ENCODE measurements at regions not wholly inside any gene's neighbourhood (a gene's known extent, or its start where the extent isn't known, plus 50 kb on each side); places are given as distances from the start of the nearest gene placed in this dataset.

- WGBS (ENCODE audit: insufficient coverage, insufficient read length) = no CpG with 5 or more reads among the region's 3 CpGs
Observed at GRCh38 chr13:103539265-103539664, 473.0 kb upstream of the SLC10A2 start.

GRCh38 chr13:103537616-103538015 lies 471.4 kb upstream of the SLC10A2 start:
- no peak for DNase-seq (ENCODE audit: low read depth, low spot score)

More at GRCh38 chr13:103539265-103539664, 473.0 kb upstream of the SLC10A2 start:
- Histone ChIP-seq H3K4me1 (ENCODE audit: control insufficient read depth, insufficient read depth, low read length) (no peaks in the 10 kb centered on the region), H3K36me3 (ENCODE audit: control insufficient read depth, insufficient read depth, low read length) (no peaks in the 10 kb centered on the region), H3K27me3 (ENCODE audit: control insufficient read depth, insufficient read depth, low read length) (no peaks in the 10 kb centered on the region), H3K4me3 (ENCODE audit: low read length) (no peak overlapping the region), H3K27ac (ENCODE audit: low read length) (no peak overlapping the region), H3K9me3 (ENCODE audit: control insufficient read depth, insufficient read depth, low read length) (no peaks in the 10 kb centered on the region)
- no peak for DNase-seq (ENCODE audit: low read depth, low spot score)

GRCh38 chr13:103531278-103531677 lies 465.1 kb upstream of the SLC10A2 start:
- H3K27ac ChIP-seq (ENCODE audit: low read length) = no peak overlapping the region
- no peaks in the 10 kb centered on the region for H3K27me3 ChIP-seq (ENCODE audit: control insufficient read depth, insufficient read depth, low read length)
- H3K4me1 ChIP-seq (ENCODE audit: control insufficient read depth, insufficient read depth, low read length) = no peaks in the 10 kb centered on the region
- 100% methylated on average over 1 of the region's 1 CpG for WGBS (ENCODE audit: insufficient coverage, insufficient read length)
- no peak for DNase-seq (ENCODE audit: low read depth, low spot score)
- no peak overlapping the region for H3K4me3 ChIP-seq (ENCODE audit: low read length)
- no peaks in the 10 kb centered on the region for H3K9me3 ChIP-seq (ENCODE audit: control insufficient read depth, insufficient read depth, low read length)
- H3K36me3 ChIP-seq (ENCODE audit: control insufficient read depth, insufficient read depth, low read length) = no peaks in the 10 kb centered on the region

More at GRCh38 chr13:103537616-103538015, 471.4 kb upstream of the SLC10A2 start:
- no peaks in the 10 kb centered on the region for H3K4me1 ChIP-seq (ENCODE audit: control insufficient read depth, insufficient read depth, low read length)
- no peak overlapping the region for H3K4me3 ChIP-seq (ENCODE audit: low read length)
- no peaks in the 10 kb centered on the region for H3K36me3 ChIP-seq (ENCODE audit: control insufficient read depth, insufficient read depth, low read length)
- no peaks in the 10 kb centered on the region for H3K9me3 ChIP-seq (ENCODE audit: control insufficient read depth, insufficient read depth, low read length)
- WGBS (ENCODE audit: insufficient coverage, insufficient read length) = no CpG with 5 or more reads among the region's 3 CpGs
- H3K27ac ChIP-seq (ENCODE audit: low read length) = no peak overlapping the region
- no peaks in the 10 kb centered on the region for H3K27me3 ChIP-seq (ENCODE audit: control insufficient read depth, insufficient read depth, low read length)

- no CpG with 5 or more reads among the region's 2 CpGs for WGBS (ENCODE audit: insufficient coverage, insufficient read length)
- no peaks in the 10 kb centered on the region for H3K36me3 ChIP-seq (ENCODE audit: control insufficient read depth, insufficient read depth, low read length)
Observed at GRCh38 chr13:103528437-103528836, 462.2 kb upstream of the SLC10A2 start.

GRCh38 chr13:103525530-103525929 lies 459.3 kb upstream of the SLC10A2 start:
- no CpG with 5 or more reads among the region's 1 CpG for WGBS (ENCODE audit: insufficient coverage, insufficient read length)
- DNase-seq (ENCODE audit: low read depth, low spot score) = no peak

More at GRCh38 chr13:103528437-103528836, 462.2 kb upstream of the SLC10A2 start:
- H3K4me1 ChIP-seq (ENCODE audit: control insufficient read depth, insufficient read depth, low read length) = no peaks in the 10 kb centered on the region
- H3K9me3 ChIP-seq (ENCODE audit: control insufficient read depth, insufficient read depth, low read length) = no peaks in the 10 kb centered on the region
- no peaks in the 10 kb centered on the region for H3K27me3 ChIP-seq (ENCODE audit: control insufficient read depth, insufficient read depth, low read length)
- no peak for DNase-seq (ENCODE audit: low read depth, low spot score)
- H3K4me3 ChIP-seq (ENCODE audit: low read length) = no peak overlapping the region
- H3K27ac ChIP-seq (ENCODE audit: low read length) = no peak overlapping the region

GRCh38 chr13:103523858-103524257 lies 457.6 kb upstream of the SLC10A2 start:
- no peak overlapping the region for H3K4me3 ChIP-seq (ENCODE audit: low read length)
- WGBS (ENCODE audit: insufficient coverage, insufficient read length) = no CpG with 5 or more reads among the region's 7 CpGs
- H3K27me3 ChIP-seq (ENCODE audit: control insufficient read depth, insufficient read depth, low read length) = no peaks in the 10 kb centered on the region
- no peak overlapping the region for H3K27ac ChIP-seq (ENCODE audit: low read length)
- DNase-seq (ENCODE audit: low read depth, low spot score) = no peak
- H3K9me3 ChIP-seq (ENCODE audit: control insufficient read depth, insufficient read depth, low read length) = no peaks in the 10 kb centered on the region
- H3K36me3 ChIP-seq (ENCODE audit: control insufficient read depth, insufficient read depth, low read length) = no peaks in the 10 kb centered on the region
- H3K4me1 ChIP-seq (ENCODE audit: control insufficient read depth, insufficient read depth, low read length) = no peaks in the 10 kb centered on the region

More at GRCh38 chr13:103525530-103525929, 459.3 kb upstream of the SLC10A2 start:
- Histone ChIP-seq H3K4me3 (ENCODE audit: low read length) (no peak overlapping the region), H3K9me3 (ENCODE audit: control insufficient read depth, insufficient read depth, low read length) (no peaks in the 10 kb centered on the region), H3K36me3 (ENCODE audit: control insufficient read depth, insufficient read depth, low read length) (no peaks in the 10 kb centered on the region), H3K27me3 (ENCODE audit: control insufficient read depth, insufficient read depth, low read length) (no peaks in the 10 kb centered on the region), H3K4me1 (ENCODE audit: control insufficient read depth, insufficient read depth, low read length) (no peaks in the 10 kb centered on the region), H3K27ac (ENCODE audit: low read length) (no peak overlapping the region)

GRCh38 chr13:103521532-103521931 lies 455.3 kb upstream of the SLC10A2 start:
- no peak for DNase-seq (ENCODE audit: low read depth, low spot score)
- Histone ChIP-seq H3K27me3 (ENCODE audit: control insufficient read depth, insufficient read depth, low read length) (no peaks in the 10 kb centered on the region), H3K9me3 (ENCODE audit: control insufficient read depth, insufficient read depth, low read length) (no peaks in the 10 kb centered on the region), H3K36me3 (ENCODE audit: control insufficient read depth, insufficient read depth, low read length) (no peaks in the 10 kb centered on the region), H3K4me3 (ENCODE audit: low read length) (no peak overlapping the region), H3K27ac (ENCODE audit: low read length) (no peak overlapping the region), H3K4me1 (ENCODE audit: control insufficient read depth, insufficient read depth, low read length) (peaks cover 1% of the 10 kb centered on the region; the same call in 1 of the 2 replicates)
- no CpG with 5 or more reads among the region's 1 CpG for WGBS (ENCODE audit: insufficient coverage, insufficient read length)

GRCh38 chr13:103517768-103518102 lies 451.5 kb upstream of the SLC10A2 start:
- no peaks in the 10 kb centered on the region for H3K27me3 ChIP-seq (ENCODE audit: control insufficient read depth, insufficient read depth, low read length)
- peaks cover 1% of the 10 kb centered on the region; the same call in 1 of the 2 replicates for H3K4me1 ChIP-seq (ENCODE audit: control insufficient read depth, insufficient read depth, low read length)
- no CpG with 5 or more reads among the region's 2 CpGs for WGBS (ENCODE audit: insufficient coverage, insufficient read length)
- H3K4me3 ChIP-seq (ENCODE audit: low read length) = no peak overlapping the region
- H3K36me3 ChIP-seq (ENCODE audit: control insufficient read depth, insufficient read depth, low read length) = no peaks in the 10 kb centered on the region
- no peak overlapping the region for H3K27ac ChIP-seq (ENCODE audit: low read length)
- DNase-seq (ENCODE audit: low read depth, low spot score) = no peak
- no peaks in the 10 kb centered on the region for H3K9me3 ChIP-seq (ENCODE audit: control insufficient read depth, insufficient read depth, low read length)

- DNase-seq (ENCODE audit: low read depth, low spot score) = no peak
- no peak overlapping the region for H3K4me3 ChIP-seq (ENCODE audit: low read length)
Observed at GRCh38 chr13:103517066-103517767, 451.0 kb upstream of the SLC10A2 start.

GRCh38 chr13:103516015-103516795 lies 450.0 kb upstream of the SLC10A2 start:
- no peaks in the 10 kb centered on the region for H3K9me3 ChIP-seq (ENCODE audit: control insufficient read depth, insufficient read depth, low read length)
- no peak overlapping the region for H3K27ac ChIP-seq (ENCODE audit: low read length)
- no peak overlapping the region for H3K4me3 ChIP-seq (ENCODE audit: low read length)
- no CpG with 5 or more reads among the region's 6 CpGs for WGBS (ENCODE audit: insufficient coverage, insufficient read length)
- no peaks in the 10 kb centered on the region for H3K27me3 ChIP-seq (ENCODE audit: control insufficient read depth, insufficient read depth, low read length)
- H3K36me3 ChIP-seq (ENCODE audit: control insufficient read depth, insufficient read depth, low read length) = no peaks in the 10 kb centered on the region
- H3K4me1 ChIP-seq (ENCODE audit: control insufficient read depth, insufficient read depth, low read length) = peaks cover 1% of the 10 kb centered on the region; the same call in 1 of the 2 replicates
- DNase-seq (ENCODE audit: low read depth, low spot score) = no peak

More at GRCh38 chr13:103517066-103517767, 451.0 kb upstream of the SLC10A2 start:
- H3K4me1 ChIP-seq (ENCODE audit: control insufficient read depth, insufficient read depth, low read length) = peaks cover 1% of the 10 kb centered on the region; the same call in 1 of the 2 replicates
- no peak overlapping the region for H3K27ac ChIP-seq (ENCODE audit: low read length)
- no peaks in the 10 kb centered on the region for H3K27me3 ChIP-seq (ENCODE audit: control insufficient read depth, insufficient read depth, low read length)
- no peaks in the 10 kb centered on the region for H3K36me3 ChIP-seq (ENCODE audit: control insufficient read depth, insufficient read depth, low read length)
- WGBS (ENCODE audit: insufficient coverage, insufficient read length) = no CpG with 5 or more reads among the region's 3 CpGs
- H3K9me3 ChIP-seq (ENCODE audit: control insufficient read depth, insufficient read depth, low read length) = no peaks in the 10 kb centered on the region

All from iPS DF 6.9 (cell line).